LNCaP clone FGC (cell line): ENCODE measurements at regions not wholly inside any gene's neighbourhood (a gene's known extent, or its start where the extent isn't known, plus 50 kb on each side); places are given as distances from the start of the nearest gene placed in this dataset.

Experiments used
- DNase-seq: peaks from one replicate; pipeline ENCODE4 v3.0.0-alpha.2; 2011; ENCODE audit warnings: low read depth
- H3K4me3 ChIP-seq: 2 replicates; pipeline ENCODE4 v1.5.1; 2011; ENCODE audit warnings: mild to moderate bottlenecking, low read depth, low read length, control low read depth
- TF ChIP-seq, protein P1 (sequence below): IDR thresholded peaks from 2 replicates; pipeline ENCODE4 v1.5.1; 2012; ENCODE audit warnings: mild to moderate bottlenecking; ENCODE audit not compliant: control insufficient read depth, insufficient read depth; ENCODE audit errors: extremely low read depth

DNA sequence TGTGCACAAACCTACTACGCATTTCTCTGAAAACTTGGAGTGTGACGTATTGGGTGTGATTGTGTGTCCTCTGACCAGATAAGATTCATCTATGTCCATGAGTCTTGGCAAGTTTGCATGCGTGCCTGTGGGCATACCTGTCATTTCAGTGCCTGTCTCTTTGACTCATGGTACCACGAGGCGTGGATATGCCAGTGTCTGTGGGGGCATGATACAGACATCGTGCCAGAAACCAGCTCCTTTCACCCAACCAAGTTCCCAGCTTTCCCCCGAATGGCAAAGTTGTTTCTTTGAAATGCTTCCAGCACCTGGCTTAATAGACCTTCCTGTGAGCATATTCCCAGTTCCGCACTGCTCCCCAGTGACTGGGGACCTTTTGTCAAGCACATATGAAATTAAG is 241.9 kb upstream of the MVB12B start:
- TF ChIP-seq, protein P1, sequence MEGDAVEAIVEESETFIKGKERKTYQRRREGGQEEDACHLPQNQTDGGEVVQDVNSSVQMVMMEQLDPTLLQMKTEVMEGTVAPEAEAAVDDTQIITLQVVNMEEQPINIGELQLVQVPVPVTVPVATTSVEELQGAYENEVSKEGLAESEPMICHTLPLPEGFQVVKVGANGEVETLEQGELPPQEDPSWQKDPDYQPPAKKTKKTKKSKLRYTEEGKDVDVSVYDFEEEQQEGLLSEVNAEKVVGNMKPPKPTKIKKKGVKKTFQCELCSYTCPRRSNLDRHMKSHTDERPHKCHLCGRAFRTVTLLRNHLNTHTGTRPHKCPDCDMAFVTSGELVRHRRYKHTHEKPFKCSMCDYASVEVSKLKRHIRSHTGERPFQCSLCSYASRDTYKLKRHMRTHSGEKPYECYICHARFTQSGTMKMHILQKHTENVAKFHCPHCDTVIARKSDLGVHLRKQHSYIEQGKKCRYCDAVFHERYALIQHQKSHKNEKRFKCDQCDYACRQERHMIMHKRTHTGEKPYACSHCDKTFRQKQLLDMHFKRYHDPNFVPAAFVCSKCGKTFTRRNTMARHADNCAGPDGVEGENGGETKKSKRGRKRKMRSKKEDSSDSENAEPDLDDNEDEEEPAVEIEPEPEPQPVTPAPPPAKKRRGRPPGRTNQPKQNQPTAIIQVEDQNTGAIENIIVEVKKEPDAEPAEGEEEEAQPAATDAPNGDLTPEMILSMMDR = no peak
- DNase-seq = no peak
- no peak overlapping the region for H3K4me3 ChIP-seq

DNA sequence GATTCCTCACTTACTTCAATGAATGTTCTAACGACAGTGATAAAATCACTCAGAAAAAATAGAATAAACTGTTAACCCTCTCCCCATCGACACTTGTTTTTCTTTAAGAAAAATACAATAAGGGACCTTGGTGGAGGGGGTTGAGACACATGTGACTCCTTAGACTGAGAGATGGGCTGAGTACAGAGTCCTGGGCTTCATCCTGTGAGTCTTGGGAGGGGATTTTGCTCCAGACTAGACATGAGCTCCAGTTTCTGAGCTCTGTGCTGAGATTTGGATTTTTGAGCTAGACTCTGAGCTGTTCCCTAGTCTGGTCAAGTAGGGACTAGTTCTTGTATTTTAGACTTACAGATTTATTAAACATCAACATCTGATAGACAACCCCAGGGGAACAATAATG is 241.5 kb upstream of the MVB12B start:
- no peak for DNase-seq
- H3K4me3 ChIP-seq = no peak overlapping the region
- TF ChIP-seq, protein P1 = no peak

DNA sequence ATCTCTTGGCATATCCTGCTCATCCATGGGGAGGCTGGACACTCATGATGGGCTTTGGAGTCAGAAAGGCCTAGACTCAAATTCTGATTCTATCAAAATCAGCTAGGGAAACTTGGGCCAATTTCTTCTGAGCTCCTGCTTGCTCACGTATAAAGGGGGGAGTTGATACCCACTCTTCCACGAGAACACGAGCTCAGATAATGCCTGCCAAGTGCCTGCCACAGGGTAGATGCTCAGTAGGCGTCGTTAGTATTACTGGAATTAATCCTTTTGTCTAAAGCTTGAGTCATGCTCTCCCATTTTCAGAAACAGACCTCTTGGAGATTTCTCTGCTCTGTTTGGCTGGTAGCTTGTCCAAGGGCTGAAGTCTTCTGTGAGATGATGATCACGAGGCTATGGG is 238.3 kb upstream of the MVB12B start:
- TF ChIP-seq, protein P1 = no peak
- DNase-seq = no peak
- H3K4me3 ChIP-seq = no peak overlapping the region

DNA sequence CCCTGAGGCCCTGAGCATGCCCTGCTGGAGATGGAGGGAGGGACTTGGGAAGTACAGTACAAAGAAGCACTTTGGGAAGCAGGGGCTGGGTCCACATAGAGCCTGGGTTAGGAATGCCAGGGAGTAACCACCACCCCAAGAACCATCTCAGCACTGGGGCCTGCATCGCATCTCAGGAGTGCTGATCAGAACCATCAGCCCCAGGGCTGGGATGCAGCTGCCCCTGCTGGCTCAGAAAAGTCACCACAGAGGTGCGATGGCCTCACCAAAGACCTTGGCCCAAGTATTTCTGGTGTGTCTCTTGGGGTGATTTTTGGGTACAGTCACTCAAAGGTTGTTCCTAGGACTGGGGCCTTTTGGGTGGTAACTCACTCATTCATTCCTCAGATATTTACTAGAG is 236.8 kb upstream of the MVB12B start:
- TF ChIP-seq, protein P1 = no peak
- no peak overlapping the region for H3K4me3 ChIP-seq
- no peak for DNase-seq

DNA sequence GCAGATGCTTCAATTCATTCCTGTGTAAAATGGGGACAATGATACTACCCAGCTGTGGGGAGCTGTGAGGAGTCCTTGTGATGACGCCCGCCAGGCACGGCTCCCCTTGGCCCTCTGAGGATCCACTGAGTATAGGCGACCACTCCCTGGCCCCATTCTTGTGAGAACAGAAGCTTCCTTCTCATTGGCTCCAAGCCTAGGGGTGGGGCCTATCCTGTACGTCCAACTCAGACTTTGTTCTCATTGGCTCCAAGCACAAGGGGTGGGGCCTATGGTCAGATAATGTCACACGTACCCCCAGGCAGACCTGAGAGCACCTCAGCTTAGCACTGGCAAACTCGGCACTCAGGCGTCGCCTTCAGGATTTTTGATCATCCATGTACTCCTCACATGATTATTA is 232.9 kb upstream of the MVB12B start:
- DNase-seq = no peak
- TF ChIP-seq, protein P1 = no peak
- no peak overlapping the region for H3K4me3 ChIP-seq

DNA sequence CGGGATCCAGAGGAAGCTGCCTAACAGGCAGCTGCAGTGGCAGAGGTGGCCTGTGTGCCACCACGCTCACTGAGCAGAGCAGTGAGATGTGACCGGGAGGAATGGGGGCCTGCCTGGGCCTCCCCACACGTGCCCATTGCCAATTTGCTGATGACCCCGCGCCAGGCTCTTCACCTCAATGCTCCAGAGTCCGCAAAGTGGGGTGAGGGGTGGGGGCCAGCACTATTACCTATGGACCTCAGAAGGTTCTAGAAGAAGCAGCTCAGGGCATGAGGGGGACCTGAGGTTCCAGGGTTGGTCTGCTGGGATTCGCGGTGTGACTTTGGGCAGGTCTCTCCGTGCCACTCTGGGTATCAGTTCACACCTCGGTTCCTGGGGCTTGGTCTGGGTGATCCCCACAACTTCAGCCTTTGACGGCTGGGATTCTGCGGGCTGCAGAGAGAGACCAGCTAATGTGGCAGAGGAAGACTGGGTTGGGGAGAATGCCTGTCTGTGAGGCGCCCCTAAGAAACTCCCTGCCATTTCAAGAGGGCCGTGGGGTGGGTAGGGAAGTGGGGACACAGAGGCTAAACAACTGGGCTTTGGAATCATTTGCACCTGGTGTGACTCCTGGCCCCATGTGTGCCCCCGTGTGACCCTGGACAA is 231.0 kb upstream of the MVB12B start:
- no peak for DNase-seq
- TF ChIP-seq, protein P1 = no peak
- H3K4me3 ChIP-seq = no peak overlapping the region

DNA sequence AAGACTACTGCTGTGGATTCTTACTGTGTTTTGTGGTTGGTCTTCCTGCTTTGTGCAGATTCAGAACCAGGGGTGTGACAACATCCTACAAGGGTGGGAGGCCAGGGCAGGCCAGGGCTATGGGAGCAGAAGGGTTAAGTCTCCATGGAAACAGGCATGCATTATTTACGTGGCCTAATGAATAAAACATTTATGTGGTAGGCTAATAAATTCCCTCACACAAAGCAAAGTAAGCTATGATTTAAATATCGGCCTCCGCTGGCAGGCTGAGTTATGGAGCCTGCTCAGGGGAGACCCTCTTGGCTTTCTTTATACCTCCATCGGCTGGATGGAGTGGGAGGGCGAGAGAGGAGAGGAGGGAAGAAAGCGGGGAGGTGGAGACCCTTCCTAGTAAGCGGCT is 230.3 kb upstream of the MVB12B start:
- TF ChIP-seq, protein P1 = no peak
- H3K4me3 ChIP-seq = no peak overlapping the region
- no peak for DNase-seq
